T-helper 2 cell (primary cell): ENCODE measurements at regions not wholly inside any gene's neighbourhood (a gene's known extent, or its start where the extent isn't known, plus 50 kb on each side); places are given as distances from the start of the nearest gene placed in this dataset.

Experiments
- DNase-seq, 5 experiments: peaks; one replicate each; pipeline versions ENCODE4 v3.0.0 to v3.0.0-alpha.2; 2012 to 2022

DNA sequence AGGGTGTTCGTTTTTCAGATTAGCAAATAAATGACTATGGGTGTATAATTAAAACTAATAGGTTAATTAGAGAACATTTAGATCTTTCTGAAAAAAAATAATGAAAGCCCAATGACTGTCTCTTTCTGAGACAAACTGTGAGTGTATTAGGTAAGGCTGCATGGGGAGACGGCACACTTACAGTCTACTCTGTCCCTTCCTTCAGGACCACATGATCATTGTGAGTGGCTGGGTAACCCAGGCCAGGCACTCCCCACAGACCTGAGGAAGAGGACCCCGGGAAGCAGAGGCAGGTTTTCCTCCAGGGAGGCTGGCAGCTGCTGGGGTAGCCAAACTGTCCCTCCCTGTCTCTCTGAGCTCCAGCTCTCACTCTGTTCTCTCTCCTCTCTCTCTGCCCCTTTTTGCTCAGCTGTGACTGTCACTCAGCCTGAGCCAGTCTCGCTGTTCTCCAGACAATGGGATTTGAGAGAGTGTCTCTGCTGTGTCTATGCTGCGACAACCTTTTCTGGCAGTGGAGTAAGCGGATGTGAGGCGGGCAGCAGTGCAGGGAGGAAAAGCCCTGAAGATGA, 83.1 kb upstream of the NCAM1 start:
- DNase-seq, result no peak

DNA sequence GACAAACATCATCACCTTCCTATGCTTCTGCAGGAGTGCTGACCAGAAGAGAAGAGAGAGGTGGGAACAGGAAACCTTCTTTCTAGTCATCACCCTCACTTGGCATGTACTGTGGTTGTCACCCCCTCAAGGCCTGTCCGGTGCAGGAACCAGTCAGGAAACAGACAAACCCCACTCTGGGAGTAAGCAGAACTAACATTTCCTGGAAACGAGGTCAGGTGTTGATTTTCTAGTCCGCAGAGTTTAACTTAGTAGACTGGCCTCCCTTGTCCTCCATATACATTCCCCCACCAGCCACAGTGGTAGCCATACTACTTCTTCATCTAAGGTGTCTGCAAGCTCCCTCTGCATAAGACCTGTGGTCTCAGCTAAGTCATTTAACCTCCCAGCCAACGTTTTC, 80.7 kb upstream of the NCAM1 start:
- DNase-seq, result peak in 2 of 5 experiments; percentile 1 to 19

DNA sequence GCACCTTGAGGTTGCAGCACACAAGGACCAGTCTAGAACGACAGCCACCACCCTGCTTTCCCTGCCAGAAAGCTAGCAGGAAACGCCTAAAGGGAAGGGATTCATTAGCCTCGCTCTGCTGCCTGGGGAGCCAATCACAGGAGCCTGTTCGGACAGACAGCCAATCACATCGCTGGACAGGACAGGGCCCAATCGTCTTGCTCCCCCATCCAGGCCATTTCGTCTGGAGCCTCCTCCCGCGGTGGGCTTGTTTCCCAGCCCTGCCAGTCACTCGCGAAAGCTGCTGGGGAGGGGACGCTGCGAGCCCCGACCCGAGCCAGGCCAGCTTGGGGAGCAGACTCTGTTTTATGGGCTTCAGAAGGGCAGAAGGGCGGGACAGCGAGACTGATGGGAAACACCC, 79.8 kb upstream of the NCAM1 start:
- no peak for DNase-seq

DNA sequence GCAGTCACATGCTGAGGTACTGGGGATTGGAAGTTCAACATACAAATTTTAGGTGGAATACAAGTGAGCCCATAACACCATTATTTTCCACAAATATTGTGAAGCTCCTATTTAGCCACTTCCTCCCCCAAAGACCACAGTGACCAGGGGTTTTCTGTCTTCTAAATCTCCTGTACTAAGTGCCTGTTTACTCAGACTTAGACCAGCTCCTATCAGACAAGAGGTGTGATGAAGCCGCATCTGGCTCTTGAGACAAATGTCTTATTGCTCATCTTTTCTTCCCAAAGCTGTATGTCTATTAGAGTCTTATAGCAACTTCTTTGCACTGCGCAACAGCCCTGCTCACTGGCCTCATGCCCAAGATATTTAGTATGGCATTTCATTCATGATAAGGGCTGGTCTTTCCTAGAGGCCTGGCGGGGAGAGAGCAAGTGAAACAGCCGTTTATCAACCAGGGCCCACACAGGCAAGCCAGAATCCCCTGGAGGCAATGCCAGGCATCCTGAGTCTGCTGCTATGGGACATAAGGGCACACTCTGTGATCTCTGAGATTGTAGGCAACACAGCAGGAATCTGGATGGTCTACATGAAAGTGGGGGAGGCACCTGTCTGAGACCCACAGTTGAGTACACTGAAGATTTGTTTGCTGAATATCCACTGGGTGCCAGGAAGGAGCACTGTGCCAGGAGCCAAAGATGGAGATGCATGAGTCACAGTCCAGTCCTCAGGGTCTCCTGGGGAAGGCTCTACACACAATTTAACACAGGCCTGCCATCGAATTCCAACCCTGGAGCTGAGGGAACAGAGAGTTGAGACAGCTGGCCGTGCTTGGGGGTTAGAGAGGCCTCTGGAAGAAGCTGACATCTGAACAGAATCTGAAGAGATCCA, 78.5 kb upstream of the NCAM1 start:
- DNase-seq, result no peak

DNA sequence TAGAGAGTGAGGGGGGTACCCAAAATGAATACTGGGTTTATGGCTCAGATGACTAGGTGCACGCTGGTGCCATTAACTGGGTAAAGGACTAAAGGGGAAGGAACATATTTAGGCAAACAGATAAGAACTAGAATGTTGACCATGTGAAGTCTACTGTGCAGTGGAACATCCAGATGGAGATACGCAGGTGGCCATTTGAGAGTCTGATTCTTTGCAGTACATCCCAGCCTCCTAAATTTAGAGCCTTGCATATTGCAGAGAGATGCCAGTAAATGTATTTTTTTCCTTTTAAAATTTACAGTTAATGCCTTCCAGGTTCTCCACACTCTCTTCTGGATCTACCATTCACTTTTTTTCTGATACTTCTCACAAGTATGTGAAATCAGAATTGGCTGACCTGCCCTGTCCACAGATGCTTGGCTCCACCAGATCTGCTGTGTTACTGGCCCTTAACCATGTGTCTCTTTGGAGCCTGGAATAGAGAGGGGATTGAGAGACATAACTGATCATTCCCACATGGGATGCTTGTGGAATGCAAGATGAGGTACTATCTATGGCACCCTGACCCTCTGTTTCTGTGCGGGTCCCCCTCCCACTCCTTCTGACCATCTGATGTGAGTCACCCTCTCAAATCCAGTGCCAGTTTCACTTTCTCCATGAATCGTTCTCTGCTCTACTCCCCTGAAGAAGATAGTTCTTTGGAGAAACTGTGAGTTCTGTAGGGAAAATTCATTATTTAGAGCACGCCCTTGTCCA, 77.0 kb upstream of the NCAM1 start:
- no peak for DNase-seq

DNA sequence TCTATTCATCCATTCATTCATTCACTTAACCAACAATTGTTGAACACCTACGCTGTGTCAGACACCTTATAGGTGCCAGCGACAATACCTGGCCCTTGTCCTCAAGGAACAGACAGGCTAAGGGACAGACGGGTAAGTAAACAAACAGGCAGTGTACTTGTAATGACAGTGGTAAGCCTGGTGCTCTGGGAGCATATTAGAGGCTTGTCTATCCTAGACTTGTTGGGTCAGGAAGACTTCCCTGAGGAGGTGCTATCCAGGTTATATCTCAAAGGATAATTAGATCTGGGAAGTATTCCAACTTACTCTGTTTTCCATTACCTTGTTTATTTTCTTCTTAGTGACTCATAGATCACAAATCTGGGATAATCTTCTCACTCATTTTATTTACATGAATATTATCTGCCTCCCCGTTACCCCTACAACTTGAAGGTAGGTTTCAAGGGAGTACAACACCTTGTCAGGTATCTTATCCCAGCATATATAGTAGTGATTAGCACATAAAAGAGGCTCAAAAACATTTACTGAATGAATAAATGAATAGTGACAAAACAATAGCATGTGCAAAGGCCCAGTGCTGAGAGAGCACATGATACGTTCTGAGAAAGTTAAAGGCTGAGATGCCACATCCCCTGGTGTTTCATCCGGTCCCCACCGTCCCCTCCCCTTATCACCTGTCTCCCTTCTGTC, 75.3 kb upstream of the NCAM1 start:
- no peak for DNase-seq

DNA sequence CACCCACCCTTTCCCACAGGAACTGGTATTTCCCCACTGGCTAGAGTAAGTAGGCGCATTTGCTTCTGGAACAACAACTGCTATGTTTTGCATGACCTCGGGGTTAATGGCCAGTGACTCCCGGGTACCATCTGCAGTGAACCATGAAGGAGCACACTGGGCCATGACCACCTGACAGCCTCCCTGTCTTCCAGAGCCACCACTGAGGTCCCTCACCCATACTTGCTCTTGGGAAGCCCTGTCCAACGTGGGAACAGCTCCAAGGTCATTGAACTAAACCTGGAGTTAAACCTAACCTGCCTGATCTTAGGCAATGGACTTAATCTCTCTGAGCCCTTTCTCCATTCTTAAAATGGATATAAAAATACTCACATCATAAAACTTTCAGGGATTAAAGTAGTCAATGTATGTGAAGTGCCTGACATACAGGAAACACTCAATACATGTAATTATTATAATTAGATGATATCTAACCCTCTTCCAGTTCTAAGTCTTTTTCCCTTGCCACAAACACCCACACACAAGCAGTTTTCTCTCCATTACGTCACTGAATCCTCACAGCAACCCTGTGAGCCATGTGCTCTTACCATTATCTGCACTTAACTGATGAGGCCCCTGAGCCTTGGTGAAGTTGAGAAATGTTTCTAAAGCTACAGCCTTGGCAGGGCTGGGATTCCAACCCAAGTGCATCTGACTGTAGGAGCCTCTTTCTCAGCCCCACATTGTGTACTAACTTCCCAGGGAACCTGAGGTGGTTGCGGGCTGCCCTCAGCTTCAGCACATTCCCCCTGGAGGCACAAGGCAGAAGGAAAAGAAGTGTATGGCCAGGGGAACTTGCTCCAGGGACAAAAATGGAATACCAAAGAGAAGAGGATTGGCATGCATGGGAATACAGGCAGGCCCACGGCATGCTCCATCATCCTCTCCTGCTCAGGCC, 74.5 kb upstream of the NCAM1 start:
- DNase-seq, result no peak

DNA sequence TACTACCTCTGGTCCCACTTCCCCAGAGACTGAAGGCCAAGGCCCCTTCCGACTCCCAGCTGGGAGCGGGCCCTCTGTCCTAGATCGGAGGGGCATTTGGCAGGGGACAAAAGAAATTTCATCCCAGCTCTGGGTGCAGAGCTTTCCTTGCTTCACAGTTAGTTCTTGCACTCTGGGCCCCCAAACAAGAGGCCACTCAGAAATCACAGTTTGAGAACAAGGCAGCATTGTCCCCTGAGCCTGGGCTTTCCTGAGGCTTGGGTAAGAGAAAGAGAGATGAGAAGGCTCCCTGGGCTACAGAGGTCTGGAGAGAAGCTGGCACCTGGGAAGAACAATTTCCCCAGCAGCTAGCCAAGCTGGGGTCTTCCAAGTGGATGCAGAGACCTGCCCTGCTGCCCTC, 71.8 kb upstream of the NCAM1 start:
- DNase-seq, result no peak

DNA sequence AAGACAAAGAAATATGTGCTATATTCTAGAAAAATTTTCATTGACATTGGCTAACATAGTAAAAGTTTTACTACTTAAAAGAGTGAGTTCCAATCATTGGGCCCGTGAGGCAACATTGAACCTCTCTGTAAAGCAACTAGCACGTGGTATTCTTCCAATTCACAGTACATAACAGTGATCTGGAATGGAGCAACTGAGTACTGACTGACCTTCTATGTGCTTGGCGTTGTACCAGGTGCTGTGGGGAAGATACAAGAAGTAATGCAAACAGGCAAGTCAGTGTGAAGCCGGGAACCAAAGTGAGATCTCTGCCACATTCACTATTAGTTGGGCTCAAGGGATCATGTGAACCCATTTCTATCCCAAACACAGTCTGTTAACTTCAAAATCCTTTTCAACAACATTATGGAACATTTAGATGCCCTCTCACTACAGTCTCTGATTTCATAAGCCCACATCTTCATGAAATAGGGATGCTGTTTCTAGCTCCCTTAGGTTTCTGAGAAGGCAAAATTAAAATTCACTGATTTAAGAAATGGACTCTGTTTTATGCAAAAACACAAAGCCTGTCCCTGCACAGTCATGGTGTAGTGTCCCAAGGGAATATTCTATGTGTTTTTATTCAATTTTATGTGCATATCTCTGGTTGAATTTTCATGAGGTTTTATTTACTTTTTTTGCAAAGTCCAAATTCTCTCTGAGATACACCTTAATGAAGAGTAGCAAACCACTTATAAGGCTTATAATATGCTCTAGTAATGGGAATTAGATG, 61.8 kb upstream of the NCAM1 start:
- no peak for DNase-seq

DNA sequence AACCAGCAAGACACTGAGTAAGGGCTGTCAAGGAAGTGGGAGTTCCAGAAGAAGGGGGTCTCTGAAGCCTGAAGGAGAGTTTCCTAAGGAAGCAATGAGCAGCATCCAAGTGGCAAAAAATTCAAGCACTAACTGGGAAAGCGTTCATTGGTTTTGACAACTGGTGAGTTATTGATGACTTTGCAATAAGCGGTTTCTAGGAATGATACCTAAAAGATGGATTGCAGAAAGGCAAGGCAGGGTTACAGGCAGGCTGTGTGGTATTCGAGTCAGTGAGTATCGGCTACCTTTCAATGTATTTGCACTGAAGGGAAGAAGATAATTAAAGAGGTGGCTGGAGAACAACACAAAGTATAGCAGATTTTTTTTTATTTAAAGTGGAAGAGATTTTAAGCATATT, 59.3 kb upstream of the NCAM1 start:
- no peak for DNase-seq

DNA sequence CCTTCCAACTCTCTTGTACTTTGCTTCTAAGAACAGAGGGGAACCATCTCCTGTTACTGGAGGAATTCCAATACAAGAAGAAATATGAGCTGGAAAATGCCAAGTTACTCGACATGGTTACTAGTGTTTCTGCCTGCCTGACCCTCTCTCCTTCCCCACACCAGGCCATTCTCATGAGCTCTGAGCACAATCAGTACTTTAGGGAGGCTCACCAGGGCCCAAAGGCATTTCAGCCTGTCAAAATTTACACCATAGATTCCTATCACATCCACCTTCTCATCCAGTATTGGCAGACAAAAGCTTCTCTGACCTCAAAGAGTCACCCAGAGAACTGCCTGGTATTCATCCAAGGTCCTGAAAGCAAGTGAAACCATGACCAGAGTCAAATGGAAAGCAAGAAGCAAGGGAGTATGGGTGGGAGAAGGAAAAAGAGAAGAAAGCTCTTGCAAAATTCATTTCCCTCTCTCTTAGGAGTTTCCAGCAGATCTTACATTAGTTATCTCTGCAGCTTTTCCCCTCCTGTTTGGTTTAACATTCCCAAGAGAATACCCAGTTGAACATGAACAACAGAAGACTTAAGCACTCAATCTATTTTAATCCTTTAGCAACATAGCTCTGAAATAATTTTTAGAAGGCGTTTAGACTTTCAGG, 58.7 kb upstream of the NCAM1 start:
- DNase-seq, result no peak

DNA sequence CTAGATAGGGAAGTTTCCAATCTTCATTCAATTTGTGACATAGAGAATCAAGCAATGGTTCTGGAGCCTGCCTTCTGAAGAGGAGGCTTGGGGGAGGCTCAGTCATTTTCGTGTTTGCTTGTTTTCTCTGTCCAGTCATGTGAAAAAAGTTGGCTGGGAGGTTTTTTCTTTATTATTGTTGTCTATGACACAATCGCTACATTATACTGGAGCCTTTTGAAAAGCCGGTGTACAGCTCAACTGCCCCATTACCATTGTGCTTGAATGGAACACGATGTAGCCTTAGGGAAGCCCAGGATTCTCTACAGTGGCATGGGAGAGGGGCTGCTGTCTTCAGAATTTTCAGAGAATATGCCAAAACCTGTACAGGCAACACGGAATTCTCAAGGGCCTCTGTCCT, 57.9 kb upstream of the NCAM1 start:
- DNase-seq, result no peak

DNA sequence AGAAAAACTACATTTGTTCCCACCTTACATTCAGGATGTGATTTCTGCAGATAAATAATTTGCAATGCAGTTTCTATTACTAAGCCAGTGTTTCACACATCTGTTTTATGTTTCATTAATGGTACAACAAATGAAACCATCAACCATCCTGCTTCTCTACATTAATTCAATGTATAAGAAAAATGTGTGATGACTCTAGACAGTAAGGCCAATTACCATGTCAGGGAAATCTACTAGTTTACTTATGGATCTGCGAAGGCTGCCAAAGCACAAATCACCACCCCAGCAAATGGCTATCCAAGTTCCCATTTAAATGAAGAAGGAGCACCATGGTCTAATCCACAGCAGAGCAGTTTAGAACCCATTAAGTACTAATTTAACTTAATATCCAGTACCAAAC, 50.1 kb upstream of the NCAM1 start:
- DNase-seq, result no peak
